ENCODE measurements at regions not wholly inside any gene's neighbourhood (a gene's known extent, or its start where the extent isn't known, plus 50 kb on each side); places are given as distances from the start of the nearest gene placed in this dataset.

DNA sequence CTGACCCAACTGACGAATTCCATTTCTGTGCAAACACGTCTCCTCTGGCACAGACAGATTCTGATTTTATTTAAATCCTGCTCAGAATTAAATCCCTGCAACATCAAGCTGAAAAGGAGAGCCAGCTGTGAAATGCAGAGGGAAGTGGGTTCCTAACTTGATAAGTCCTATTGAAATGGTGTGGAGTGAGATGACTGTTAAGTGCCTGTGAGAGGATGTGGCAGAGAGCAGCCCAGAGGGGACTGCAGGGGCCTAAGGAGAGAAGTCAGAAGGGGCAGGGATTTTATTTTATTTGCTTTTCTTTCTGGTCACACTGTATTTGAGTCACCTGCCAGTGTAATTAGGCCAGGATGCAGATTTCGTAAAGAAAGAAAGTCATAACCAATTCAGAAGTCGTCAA lies 277.4 kb downstream of the NKX6-1 start:
- DNase-seq (ENCODE audit: low read depth, low spot score) (no peak), FAIRE-seq (no peak)
- TF ChIP-seq POLR2AphosphoS5 (IDR thresholded peaks at IDR 0.05; ENCODE audit: insufficient read depth, low read depth, low read length) (no peak), JUN (IDR thresholded peaks at IDR 0.05; ENCODE audit: borderline replicate concordance, insufficient read depth, insufficient read length, low read depth) (no peak), MYC (IDR thresholded peaks at IDR 0.05; ENCODE audit: low read depth, low read length) (no peak), POLR2A (IDR thresholded peaks at IDR 0.05; ENCODE audit: low read depth, low read length) (no peak), FOS (IDR thresholded peaks at IDR 0.05; ENCODE audit: borderline replicate concordance, insufficient read depth, low read length) (no peak), EZH2 (IDR thresholded peaks at IDR 0.05; ENCODE audit: borderline replicate concordance, low read depth, low read length, severe bottlenecking) (no peak)
- TF ChIP-seq, protein P1, sequence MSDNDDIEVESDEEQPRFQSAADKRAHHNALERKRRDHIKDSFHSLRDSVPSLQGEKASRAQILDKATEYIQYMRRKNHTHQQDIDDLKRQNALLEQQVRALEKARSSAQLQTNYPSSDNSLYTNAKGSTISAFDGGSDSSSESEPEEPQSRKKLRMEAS (IDR thresholded peaks at IDR 0.05; ENCODE audit: insufficient read depth, insufficient read length), result no peak
- Histone ChIP-seq H2AFZ (ENCODE audit: low read depth, low read length) (no peak overlapping the region), H3K4me1 (ENCODE audit: control insufficient read depth, extremely low read depth, insufficient read depth, low read length) (no peaks in the 10 kb centered on the region), H3K4me2 (ENCODE audit: insufficient read depth, low read length) (no peak overlapping the region), H3K27me3 (ENCODE audit: control insufficient read depth in 2 of 2, insufficient read depth in 2 of 2, low read length in 2 of 2) (no peaks in the 10 kb centered on the region), H4K20me1 (replicated peaks; ENCODE audit: control insufficient read depth, extremely low read depth, insufficient read depth, low read length) (no peaks in the 10 kb centered on the region), H3K4me3 (replicated peaks in 1 of 3; ENCODE audit: insufficient read depth in 1 of 3, low read depth in 1 of 3, low read length in 3 of 3) (no peak overlapping the region), H3K36me3 (ENCODE audit: control insufficient read depth in 2 of 2, extremely low read depth in 1 of 2, insufficient read depth in 2 of 2, low read length in 2 of 2) (no peaks in the 10 kb centered on the region), H3K27ac (ENCODE audit: insufficient read depth, low read depth, low read length) (no peak overlapping the region), H3K9me3 (replicated peaks; ENCODE audit: control insufficient read depth, insufficient read depth, low read length) (no peaks in the 10 kb centered on the region), H3K79me2 (ENCODE audit: control insufficient read depth, insufficient read depth, low read length) (no peaks in the 10 kb centered on the region), H3K9ac (replicated peaks; ENCODE audit: extremely low read depth, insufficient read depth, low read length) (no peak overlapping the region), H3K9me1 (replicated peaks; ENCODE audit: control insufficient read depth, extremely low read depth, insufficient read depth, low read length) (no peaks in the 10 kb centered on the region)
- ChIA-PET CTCF (no interaction called here), POLR2A (no interaction called here)
- no TSS peak for BruUV-seq (replicated peaks)
- intact Hi-C loops (cut with micrococcal nuclease) (no loop called here), dilution Hi-C loops (cut with MboI; ENCODE audit: extremely low pct_ligation_motif_present, low sequenced_read_pairs) (no loop called here)

- CTCF ChIA-PET, result no interaction called here
- Histone ChIP-seq H3K9me1 (replicated peaks; ENCODE audit: control insufficient read depth, extremely low read depth, insufficient read depth, low read length) (no peaks in the 10 kb centered on the region), H3K4me2 (ENCODE audit: insufficient read depth, low read length) (no peak overlapping the region), H3K36me3 (ENCODE audit: control insufficient read depth in 2 of 2, extremely low read depth in 1 of 2, insufficient read depth in 2 of 2, low read length in 2 of 2) (no peaks in the 10 kb centered on the region), H3K27me3 (ENCODE audit: control insufficient read depth in 2 of 2, insufficient read depth in 2 of 2, low read length in 2 of 2) (no peaks in the 10 kb centered on the region), H3K79me2 (ENCODE audit: control insufficient read depth, insufficient read depth, low read length) (no peaks in the 10 kb centered on the region), H2AFZ (ENCODE audit: low read depth, low read length) (no peak overlapping the region), H3K9ac (replicated peaks; ENCODE audit: extremely low read depth, insufficient read depth, low read length) (no peak overlapping the region), H3K9me3 (replicated peaks; ENCODE audit: control insufficient read depth, insufficient read depth, low read length) (no peaks in the 10 kb centered on the region), H4K20me1 (replicated peaks; ENCODE audit: control insufficient read depth, extremely low read depth, insufficient read depth, low read length) (no peaks in the 10 kb centered on the region), H3K4me3 (replicated peaks in 1 of 3; ENCODE audit: insufficient read depth in 1 of 3, low read depth in 1 of 3, low read length in 3 of 3) (no peak overlapping the region), H3K27ac (ENCODE audit: insufficient read depth, low read depth, low read length) (no peak overlapping the region), H3K4me1 (ENCODE audit: control insufficient read depth, extremely low read depth, insufficient read depth, low read length) (no peaks in the 10 kb centered on the region)
- dilution Hi-C loops (cut with MboI; ENCODE audit: extremely low pct_ligation_motif_present, low sequenced_read_pairs) (no loop called here), intact Hi-C loops (cut with micrococcal nuclease) (no loop called here)
- POLR2A ChIA-PET, result no interaction called here
- DNase-seq (ENCODE audit: low read depth, low spot score) (no peak), FAIRE-seq (no peak)
- no peak for TF ChIP-seq MYC (IDR thresholded peaks at IDR 0.05; ENCODE audit: low read depth, low read length)
- TF ChIP-seq, protein P2, sequence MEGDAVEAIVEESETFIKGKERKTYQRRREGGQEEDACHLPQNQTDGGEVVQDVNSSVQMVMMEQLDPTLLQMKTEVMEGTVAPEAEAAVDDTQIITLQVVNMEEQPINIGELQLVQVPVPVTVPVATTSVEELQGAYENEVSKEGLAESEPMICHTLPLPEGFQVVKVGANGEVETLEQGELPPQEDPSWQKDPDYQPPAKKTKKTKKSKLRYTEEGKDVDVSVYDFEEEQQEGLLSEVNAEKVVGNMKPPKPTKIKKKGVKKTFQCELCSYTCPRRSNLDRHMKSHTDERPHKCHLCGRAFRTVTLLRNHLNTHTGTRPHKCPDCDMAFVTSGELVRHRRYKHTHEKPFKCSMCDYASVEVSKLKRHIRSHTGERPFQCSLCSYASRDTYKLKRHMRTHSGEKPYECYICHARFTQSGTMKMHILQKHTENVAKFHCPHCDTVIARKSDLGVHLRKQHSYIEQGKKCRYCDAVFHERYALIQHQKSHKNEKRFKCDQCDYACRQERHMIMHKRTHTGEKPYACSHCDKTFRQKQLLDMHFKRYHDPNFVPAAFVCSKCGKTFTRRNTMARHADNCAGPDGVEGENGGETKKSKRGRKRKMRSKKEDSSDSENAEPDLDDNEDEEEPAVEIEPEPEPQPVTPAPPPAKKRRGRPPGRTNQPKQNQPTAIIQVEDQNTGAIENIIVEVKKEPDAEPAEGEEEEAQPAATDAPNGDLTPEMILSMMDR (IDR thresholded peaks at IDR 0.05; ENCODE audit: extremely low read depth in 1 of 2, insufficient read depth in 1 of 2, low read depth in 1 of 2, low read length in 2 of 2), result no peak
- no peak for TF ChIP-seq FOS (IDR thresholded peaks at IDR 0.05; ENCODE audit: borderline replicate concordance, insufficient read depth, low read length)
- TF ChIP-seq POLR2A (IDR thresholded peaks at IDR 0.05; ENCODE audit: low read depth, low read length), result no peak
- BruUV-seq (replicated peaks), result no TSS peak
Observed at GRCh38 chr4:84220990-84221389, 278.1 kb downstream of the NKX6-1 start.
